GDM1 (cell line): ENCODE measurements at regions not wholly inside any gene's neighbourhood (a gene's known extent, or its start where the extent isn't known, plus 50 kb on each side); places are given as distances from the start of the nearest gene placed in this dataset.

ENCODE experiments used
- DNase-seq: peaks from one replicate; lab custom pipeline; 2025; lab: John Stamatoyannopoulos, UW

GRCh38 chr17:413016-413350 lies 60.4 kb upstream of the RPH3AL start:
- DNase-seq, result no peak

GRCh38 chr17:412211-413015 lies 59.8 kb upstream of the RPH3AL start:
- peak; percentile 50 for DNase-seq

- no peak for DNase-seq
Measured at GRCh38 chr17:411421-412120, 59.0 kb upstream of the RPH3AL start.

- no peak for DNase-seq
Measured at GRCh38 chr17:410543-411401, 58.2 kb upstream of the RPH3AL start.

GRCh38 chr17:409848-410542 lies 57.4 kb upstream of the RPH3AL start:
- DNase-seq, result peak; percentile 96

- no peak for DNase-seq
Measured at GRCh38 chr17:409308-409847, 56.8 kb upstream of the RPH3AL start.

- no peak for DNase-seq
Measured at GRCh38 chr17:404703-405102, 52.1 kb upstream of the RPH3AL start.
